H1 (cell line): ENCODE measurements at regions not wholly inside any gene's neighbourhood (a gene's known extent, or its start where the extent isn't known, plus 50 kb on each side); places are given as distances from the start of the nearest gene placed in this dataset.

ENCODE experiments used
- CBX5 ChIP-seq: fragments of 300-800, 300-1000 bp; sonication (generic); IDR thresholded peaks from 2 replicates; pipeline ENCODE4 v1.7.1; 2016; ENCODE audit warnings: antibody characterized with exemption, low read length, low read depth
- CEBPB ChIP-seq: IDR thresholded peaks from 2 replicates; pipeline ENCODE4 v1.6.1; 2012; ENCODE audit warnings: low read depth, low read length
- CHD1 ChIP-seq: IDR thresholded peaks from 2 replicates; pipeline ENCODE4 v1.6.1; 2012; ENCODE audit warnings: low read depth, low read length, improper control_type of control experiment
- JUND ChIP-seq: IDR thresholded peaks from 2 replicates; pipeline ENCODE4 v1.6.1; 2011; ENCODE audit warnings: mild to moderate bottlenecking, improper control_type of control experiment, low read length
- SRF ChIP-seq: IDR thresholded peaks from 2 replicates; pipeline ENCODE4 v1.6.1; 2011; ENCODE audit warnings: mild to moderate bottlenecking, low read depth, low read length, moderate library complexity
- TF ChIP-seq, protein P1 (sequence below): IDR thresholded peaks from 2 replicates; pipeline ENCODE4 v1.6.1; 2011; ENCODE audit warnings: low read length, improper control_type of control experiment
- TF ChIP-seq, protein P2 (sequence below): IDR thresholded peaks from 2 replicates; pipeline ENCODE4 v1.6.1; 2012; ENCODE audit warnings: inconsistent platforms

DNA sequence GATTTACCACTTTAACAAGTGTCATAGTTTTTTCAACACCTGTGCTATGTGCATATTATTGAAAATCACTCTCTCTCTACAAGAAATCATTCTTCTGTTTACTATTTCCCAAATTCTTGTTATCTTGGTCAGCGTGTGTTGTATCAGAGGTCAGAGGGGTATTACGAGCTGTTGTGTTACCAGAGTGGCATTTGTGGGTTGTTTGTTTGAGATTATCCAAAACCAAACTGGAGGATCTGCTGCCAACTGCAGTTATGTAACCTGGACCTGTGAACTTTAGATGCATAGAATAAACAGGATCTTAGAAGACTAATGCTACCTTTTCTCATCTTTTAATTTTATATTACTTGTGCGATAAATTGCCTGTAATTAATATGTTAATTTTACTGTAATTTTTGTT is 1751.4 kb upstream of the SPRY2 start (continued):
- TF ChIP-seq, protein P1, sequence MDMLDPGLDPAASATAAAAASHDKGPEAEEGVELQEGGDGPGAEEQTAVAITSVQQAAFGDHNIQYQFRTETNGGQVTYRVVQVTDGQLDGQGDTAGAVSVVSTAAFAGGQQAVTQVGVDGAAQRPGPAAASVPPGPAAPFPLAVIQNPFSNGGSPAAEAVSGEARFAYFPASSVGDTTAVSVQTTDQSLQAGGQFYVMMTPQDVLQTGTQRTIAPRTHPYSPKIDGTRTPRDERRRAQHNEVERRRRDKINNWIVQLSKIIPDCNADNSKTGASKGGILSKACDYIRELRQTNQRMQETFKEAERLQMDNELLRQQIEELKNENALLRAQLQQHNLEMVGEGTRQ = no peak
- no peak for TF ChIP-seq CEBPB
- TF ChIP-seq, protein P2, sequence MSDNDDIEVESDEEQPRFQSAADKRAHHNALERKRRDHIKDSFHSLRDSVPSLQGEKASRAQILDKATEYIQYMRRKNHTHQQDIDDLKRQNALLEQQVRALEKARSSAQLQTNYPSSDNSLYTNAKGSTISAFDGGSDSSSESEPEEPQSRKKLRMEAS = no peak
- no peak for TF ChIP-seq JUND
- TF ChIP-seq CHD1 = no peak
- no peak for TF ChIP-seq SRF
- TF ChIP-seq CBX5 = no peak
